SK-N-SH (cell line): ENCODE measurements at regions not wholly inside any gene's neighbourhood (a gene's known extent, or its start where the extent isn't known, plus 50 kb on each side); places are given as distances from the start of the nearest gene placed in this dataset.

Source experiments
- CHD2 ChIP-seq: fragments of 150-350 bp; IDR thresholded peaks from 2 replicates; pipeline ENCODE4 v1.6.1; 2018; ENCODE audit warnings: low read length; ENCODE audit not compliant: partially characterized antibody
- FOXM1 ChIP-seq: IDR thresholded peaks from 2 replicates; pipeline ENCODE4 v1.4.0; 2012; ENCODE audit warnings: low read depth, mild to moderate bottlenecking
- JUND ChIP-seq: IDR thresholded peaks from 2 replicates; pipeline ENCODE4 v1.4.0; 2012
- RFX5 ChIP-seq: IDR thresholded peaks from 2 replicates; pipeline ENCODE4 v1.6.1; 2012; ENCODE audit warnings: mild to moderate bottlenecking, improper control_type of control experiment, low read length
- TAF1 ChIP-seq: IDR thresholded peaks from 2 replicates; pipeline ENCODE4 v1.6.1; 2012; ENCODE audit warnings: low read depth, mild to moderate bottlenecking, low read length, moderate library complexity, borderline replicate concordance
- TF ChIP-seq, protein P1 (sequence below): fragments of 200-600 bp; sonication (generic); IDR thresholded peaks from 2 replicates; pipeline ENCODE4 v1.6.1; 2017; ENCODE audit warnings: antibody characterized with exemption, mild to moderate bottlenecking, moderate library complexity
- TF ChIP-seq, protein P2 (sequence below): IDR thresholded peaks from 2 replicates; pipeline ENCODE4 v1.4.0; 2012; ENCODE audit warnings: low read depth, borderline replicate concordance
- TF ChIP-seq, protein P3 (sequence below): IDR thresholded peaks from 2 replicates; pipeline ENCODE4 v1.4.0; 2012; ENCODE audit warnings: low read depth
- TF ChIP-seq, protein P4 (sequence below): IDR thresholded peaks from 2 replicates; pipeline ENCODE4 v1.6.1; 2012; ENCODE audit warnings: mild to moderate bottlenecking, low read depth, low read length, moderate library complexity

DNA sequence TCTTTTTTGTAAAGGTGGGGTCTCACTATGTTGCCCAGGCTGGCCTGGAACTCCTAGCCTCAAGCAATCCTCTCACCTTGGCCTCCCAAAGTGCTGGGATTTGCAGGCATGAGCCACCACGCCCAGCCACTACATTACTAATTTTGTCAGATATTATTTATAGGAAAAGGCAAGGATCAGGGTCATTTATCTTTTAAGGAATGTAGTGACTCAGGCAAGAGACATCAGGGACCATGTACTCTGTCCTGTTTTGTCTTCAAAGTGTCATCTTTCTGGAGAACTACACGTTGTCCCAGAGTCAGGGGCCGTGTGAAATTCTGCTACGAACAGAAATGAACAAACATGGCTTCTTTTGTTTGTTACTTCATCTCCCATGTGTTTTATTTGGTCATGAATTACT lies 105.3 kb downstream of the NPTX2 start:
- TF ChIP-seq, protein P1, sequence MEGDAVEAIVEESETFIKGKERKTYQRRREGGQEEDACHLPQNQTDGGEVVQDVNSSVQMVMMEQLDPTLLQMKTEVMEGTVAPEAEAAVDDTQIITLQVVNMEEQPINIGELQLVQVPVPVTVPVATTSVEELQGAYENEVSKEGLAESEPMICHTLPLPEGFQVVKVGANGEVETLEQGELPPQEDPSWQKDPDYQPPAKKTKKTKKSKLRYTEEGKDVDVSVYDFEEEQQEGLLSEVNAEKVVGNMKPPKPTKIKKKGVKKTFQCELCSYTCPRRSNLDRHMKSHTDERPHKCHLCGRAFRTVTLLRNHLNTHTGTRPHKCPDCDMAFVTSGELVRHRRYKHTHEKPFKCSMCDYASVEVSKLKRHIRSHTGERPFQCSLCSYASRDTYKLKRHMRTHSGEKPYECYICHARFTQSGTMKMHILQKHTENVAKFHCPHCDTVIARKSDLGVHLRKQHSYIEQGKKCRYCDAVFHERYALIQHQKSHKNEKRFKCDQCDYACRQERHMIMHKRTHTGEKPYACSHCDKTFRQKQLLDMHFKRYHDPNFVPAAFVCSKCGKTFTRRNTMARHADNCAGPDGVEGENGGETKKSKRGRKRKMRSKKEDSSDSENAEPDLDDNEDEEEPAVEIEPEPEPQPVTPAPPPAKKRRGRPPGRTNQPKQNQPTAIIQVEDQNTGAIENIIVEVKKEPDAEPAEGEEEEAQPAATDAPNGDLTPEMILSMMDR = no peak
- TF ChIP-seq, protein P2, sequence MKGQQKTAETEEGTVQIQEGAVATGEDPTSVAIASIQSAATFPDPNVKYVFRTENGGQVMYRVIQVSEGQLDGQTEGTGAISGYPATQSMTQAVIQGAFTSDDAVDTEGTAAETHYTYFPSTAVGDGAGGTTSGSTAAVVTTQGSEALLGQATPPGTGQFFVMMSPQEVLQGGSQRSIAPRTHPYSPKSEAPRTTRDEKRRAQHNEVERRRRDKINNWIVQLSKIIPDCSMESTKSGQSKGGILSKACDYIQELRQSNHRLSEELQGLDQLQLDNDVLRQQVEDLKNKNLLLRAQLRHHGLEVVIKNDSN = no peak
- TF ChIP-seq RFX5 (no peak), JUND (no peak), TAF1 (no peak), CHD2 (no peak), FOXM1 (no peak)
- TF ChIP-seq, protein P3, sequence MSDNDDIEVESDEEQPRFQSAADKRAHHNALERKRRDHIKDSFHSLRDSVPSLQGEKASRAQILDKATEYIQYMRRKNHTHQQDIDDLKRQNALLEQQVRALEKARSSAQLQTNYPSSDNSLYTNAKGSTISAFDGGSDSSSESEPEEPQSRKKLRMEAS = no peak
- TF ChIP-seq, protein P4, sequence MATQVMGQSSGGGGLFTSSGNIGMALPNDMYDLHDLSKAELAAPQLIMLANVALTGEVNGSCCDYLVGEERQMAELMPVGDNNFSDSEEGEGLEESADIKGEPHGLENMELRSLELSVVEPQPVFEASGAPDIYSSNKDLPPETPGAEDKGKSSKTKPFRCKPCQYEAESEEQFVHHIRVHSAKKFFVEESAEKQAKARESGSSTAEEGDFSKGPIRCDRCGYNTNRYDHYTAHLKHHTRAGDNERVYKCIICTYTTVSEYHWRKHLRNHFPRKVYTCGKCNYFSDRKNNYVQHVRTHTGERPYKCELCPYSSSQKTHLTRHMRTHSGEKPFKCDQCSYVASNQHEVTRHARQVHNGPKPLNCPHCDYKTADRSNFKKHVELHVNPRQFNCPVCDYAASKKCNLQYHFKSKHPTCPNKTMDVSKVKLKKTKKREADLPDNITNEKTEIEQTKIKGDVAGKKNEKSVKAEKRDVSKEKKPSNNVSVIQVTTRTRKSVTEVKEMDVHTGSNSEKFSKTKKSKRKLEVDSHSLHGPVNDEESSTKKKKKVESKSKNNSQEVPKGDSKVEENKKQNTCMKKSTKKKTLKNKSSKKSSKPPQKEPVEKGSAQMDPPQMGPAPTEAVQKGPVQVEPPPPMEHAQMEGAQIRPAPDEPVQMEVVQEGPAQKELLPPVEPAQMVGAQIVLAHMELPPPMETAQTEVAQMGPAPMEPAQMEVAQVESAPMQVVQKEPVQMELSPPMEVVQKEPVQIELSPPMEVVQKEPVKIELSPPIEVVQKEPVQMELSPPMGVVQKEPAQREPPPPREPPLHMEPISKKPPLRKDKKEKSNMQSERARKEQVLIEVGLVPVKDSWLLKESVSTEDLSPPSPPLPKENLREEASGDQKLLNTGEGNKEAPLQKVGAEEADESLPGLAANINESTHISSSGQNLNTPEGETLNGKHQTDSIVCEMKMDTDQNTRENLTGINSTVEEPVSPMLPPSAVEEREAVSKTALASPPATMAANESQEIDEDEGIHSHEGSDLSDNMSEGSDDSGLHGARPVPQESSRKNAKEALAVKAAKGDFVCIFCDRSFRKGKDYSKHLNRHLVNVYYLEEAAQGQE = no peak
